Neural cell (in vitro differentiated cells): ENCODE measurements at regions not wholly inside any gene's neighbourhood (a gene's known extent, or its start where the extent isn't known, plus 50 kb on each side); places are given as distances from the start of the nearest gene placed in this dataset.
A peak's percentile ranks its signal among the peaks of the same experiment; 100 is the strongest.

Source experiments
- EZH2 ChIP-seq: fragments of 200-600, 300-800 bp; shearing (Covaris generic), sonication (generic); IDR thresholded peaks from 2 replicates; pipeline ENCODE4 v1.6.1; 2014; ENCODE audit warnings: antibody characterized with exemption, low read length, borderline replicate concordance, mild to moderate bottlenecking; ENCODE audit not compliant: insufficient read depth, poor library complexity, severe bottlenecking
- POLR2AphosphoS5 ChIP-seq: IDR thresholded peaks from 2 replicates; pipeline ENCODE4 v1.6.1; 2012
- REST ChIP-seq: IDR thresholded peaks from 2 replicates; pipeline ENCODE4 v1.6.1; 2012; ENCODE audit warnings: borderline replicate concordance
- SMC3 ChIP-seq: fragments of 450-650 bp; conservative IDR thresholded peaks from 2 replicates; pipeline ENCODE4 v1.6.1; 2014; ENCODE audit warnings: antibody characterized with exemption, mild to moderate bottlenecking, moderate library complexity; ENCODE audit not compliant: poor library complexity
- TAF1 ChIP-seq: IDR thresholded peaks from 2 replicates; pipeline ENCODE4 v1.6.1; 2012; ENCODE audit warnings: low read depth
- TF ChIP-seq, protein P1 (sequence below): fragments of 450-650 bp; IDR thresholded peaks from 2 replicates; pipeline ENCODE4 v1.5.1; 2014; ENCODE audit warnings: antibody characterized with exemption, mild to moderate bottlenecking, moderate library complexity; ENCODE audit not compliant: poor library complexity, severe bottlenecking

GRCh38 chr17:71023249-71024030 is 854.1 kb downstream of the KCNJ2 start:
- TF ChIP-seq, protein P1, sequence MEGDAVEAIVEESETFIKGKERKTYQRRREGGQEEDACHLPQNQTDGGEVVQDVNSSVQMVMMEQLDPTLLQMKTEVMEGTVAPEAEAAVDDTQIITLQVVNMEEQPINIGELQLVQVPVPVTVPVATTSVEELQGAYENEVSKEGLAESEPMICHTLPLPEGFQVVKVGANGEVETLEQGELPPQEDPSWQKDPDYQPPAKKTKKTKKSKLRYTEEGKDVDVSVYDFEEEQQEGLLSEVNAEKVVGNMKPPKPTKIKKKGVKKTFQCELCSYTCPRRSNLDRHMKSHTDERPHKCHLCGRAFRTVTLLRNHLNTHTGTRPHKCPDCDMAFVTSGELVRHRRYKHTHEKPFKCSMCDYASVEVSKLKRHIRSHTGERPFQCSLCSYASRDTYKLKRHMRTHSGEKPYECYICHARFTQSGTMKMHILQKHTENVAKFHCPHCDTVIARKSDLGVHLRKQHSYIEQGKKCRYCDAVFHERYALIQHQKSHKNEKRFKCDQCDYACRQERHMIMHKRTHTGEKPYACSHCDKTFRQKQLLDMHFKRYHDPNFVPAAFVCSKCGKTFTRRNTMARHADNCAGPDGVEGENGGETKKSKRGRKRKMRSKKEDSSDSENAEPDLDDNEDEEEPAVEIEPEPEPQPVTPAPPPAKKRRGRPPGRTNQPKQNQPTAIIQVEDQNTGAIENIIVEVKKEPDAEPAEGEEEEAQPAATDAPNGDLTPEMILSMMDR, result peak; percentile 13
- TF ChIP-seq POLR2AphosphoS5, result peak; percentile 58
- TF ChIP-seq TAF1, result no peak
- TF ChIP-seq SMC3, result no peak
- no peak for TF ChIP-seq REST
- TF ChIP-seq EZH2, result no peak
